ENCODE measurements at regions not wholly inside any gene's neighbourhood (a gene's known extent, or its start where the extent isn't known, plus 50 kb on each side); places are given as distances from the start of the nearest gene placed in this dataset.

GRCh38 chr11:134752964-134753770, 341.1 kb upstream of the B3GAT1 start (continued):
- TF ChIP-seq DACH1 (IDR thresholded peaks at IDR 0.05; ENCODE audit: partially characterized antibody) = no peak

- no peaks in the 10 kb centered on the region for H3K9me1 ChIP-seq (ENCODE audit: control insufficient read depth, insufficient read depth, low read length)
- H3K36me3 ChIP-seq (ENCODE audit: control insufficient read depth, insufficient read depth, low read length) = no peaks in the 10 kb centered on the region
- intact Hi-C loops (cut with micrococcal nuclease) (no loop called here), in situ Hi-C loops (cut with MboI) (no loop called here)
- no peak overlapping the region for H3K4me2 ChIP-seq (ENCODE audit: insufficient read depth, low read length)
- H3K9me3 ChIP-seq (replicated peaks; ENCODE audit: control insufficient read depth, insufficient read depth, low read depth, low read length) = no peaks in the 10 kb centered on the region
- FAIRE-seq = no peak
- BruUV-seq (replicated peaks) = no TSS peak
- WGBS (ENCODE audit: insufficient coverage, low coverage, missing lambda C conversion rate) = 1% methylated on average over 6 of the region's 6 CpGs
- TF ChIP-seq IRF1 (CRISPR knock-in tag; IDR thresholded peaks at IDR 0.05; ENCODE audit: borderline replicate concordance) (no peak), ZNF165 (CRISPR knock-in tag; IDR thresholded peaks at IDR 0.05; ENCODE audit: borderline replicate concordance) (no peak), NBN (IDR thresholded peaks at IDR 0.05; ENCODE audit: low read depth) (no peak), RAD21 (CRISPR knock-in tag; conservative IDR thresholded peaks at IDR 0.05 in 1 of 2, IDR thresholded peaks at IDR 0.05 in 1 of 2) (no peak), TCF7L2 (IDR thresholded peaks at IDR 0.05; ENCODE audit: low read depth, low read length) (no peak), ZNF436 (CRISPR knock-in tag; IDR thresholded peaks at IDR 0.05) (no peak), HINFP (tag; conservative IDR thresholded peaks at IDR 0.05; ENCODE audit: low read depth) (no peak), ZBTB8A (IDR thresholded peaks at IDR 0.05; ENCODE audit: partially characterized antibody) (no peak), CREM (IDR thresholded peaks at IDR 0.05; ENCODE audit: low read depth) (no peak), CBX5 (IDR thresholded peaks at IDR 0.05; ENCODE audit: borderline replicate concordance, low read depth) (no peak), CBX8 (IDR thresholded peaks at IDR 0.05; ENCODE audit: borderline replicate concordance, extremely low read depth, low read depth, low read length, poor library complexity, severe bottlenecking) (no peak), ZEB2 (IDR thresholded peaks at IDR 0.05) (no peak), EGR1 (conservative IDR thresholded peaks at IDR 0.05) (no peak)
- no peak overlapping the region for H3K9ac ChIP-seq (ENCODE audit: insufficient read depth in 1 of 2, low read depth in 2 of 2, low read length in 2 of 2)
- POLR2A ChIA-PET = interaction anchor here (0.8 kb wide), 1 partner anchor 9 kb away, joined by 3 read pairs; no protein-coding TSS in a partner anchor
- H3K4me3 ChIP-seq = no peak overlapping the region
- no peaks in the 10 kb centered on the region; the same call in 1 of the 2 replicates for H4K20me1 ChIP-seq (replicated peaks; ENCODE audit: control insufficient read depth, insufficient read depth, low read length)
- no peaks in the 10 kb centered on the region for H3K79me2 ChIP-seq (ENCODE audit: control insufficient read depth, insufficient read depth, low read length)
- no peak for ATAC-seq
- no peak overlapping the region for H3K27ac ChIP-seq (ENCODE audit: extremely low read depth, low read depth, low read length)
- no peak overlapping the region for H2AFZ ChIP-seq (ENCODE audit: low read depth, low read length)
- H3K27me3 ChIP-seq (ENCODE audit: control insufficient read depth in 2 of 2, insufficient read depth in 2 of 2, low read length in 2 of 2) = peaks cover 0 to 27% of the 10 kb centered on the region in 2 experiments; a peak in 4 of 5 replicates
- H3K4me1 ChIP-seq (replicated peaks in 1 of 2; ENCODE audit: control insufficient read depth in 2 of 2, insufficient read depth in 2 of 2, low read length in 2 of 2) = no peaks in the 10 kb centered on the region
- DNase-seq (ENCODE audit: extremely low read depth in 1 of 4, low spot score in 3 of 4) = no peak
- CTCF ChIA-PET (ENCODE audit: low intra/inter-chr PET ratio) = no interaction called here
These were observed 340.5 kb upstream of the B3GAT1 start for GRCh38 chr11:134752526-134752925.
